ENCODE measurements at regions not wholly inside any gene's neighbourhood (a gene's known extent, or its start where the extent isn't known, plus 50 kb on each side); places are given as distances from the start of the nearest gene placed in this dataset.

DNA sequence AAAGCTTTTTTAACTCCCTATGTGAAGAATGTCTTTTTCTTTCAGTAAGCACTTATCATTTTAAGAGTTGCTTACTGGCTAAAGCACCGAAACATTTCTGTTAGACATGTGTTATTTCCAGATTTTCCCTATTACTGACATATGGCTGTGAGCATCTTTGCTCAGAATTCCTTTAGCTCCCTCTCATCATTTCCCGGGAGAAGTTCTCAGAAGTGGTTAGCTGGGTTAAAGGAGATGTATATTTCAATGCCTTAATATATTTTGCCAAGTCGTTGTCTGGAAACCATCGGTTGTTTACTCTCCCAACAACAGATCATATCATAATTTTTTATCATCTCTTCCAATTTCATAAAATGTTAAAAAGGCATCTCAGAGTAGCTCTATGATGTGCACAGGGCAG lies 396.5 kb downstream of the OCA2 start:
- no peak for DNase-seq

DNA sequence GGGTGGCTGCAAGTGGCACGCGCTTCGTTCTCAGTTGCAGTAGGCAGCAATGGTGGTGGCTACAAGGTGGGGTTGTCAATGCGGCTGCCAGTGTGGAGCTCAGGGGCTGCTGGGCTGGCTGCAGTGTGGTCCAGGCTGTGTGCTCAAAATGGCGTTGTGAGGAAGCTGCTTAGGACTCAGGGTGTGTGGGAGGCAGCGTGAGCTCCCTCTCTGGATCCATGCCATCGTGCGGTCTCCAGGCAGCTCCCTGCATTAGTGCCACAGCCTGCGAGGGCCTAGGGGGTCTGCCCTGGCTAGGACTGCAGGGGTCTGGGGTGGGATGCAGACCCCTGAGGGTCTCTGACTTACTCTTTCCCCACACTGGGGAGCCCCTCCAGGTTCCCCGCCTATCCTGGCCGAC lies 397.2 kb downstream of the OCA2 start:
- DNase-seq: no peak

DNA sequence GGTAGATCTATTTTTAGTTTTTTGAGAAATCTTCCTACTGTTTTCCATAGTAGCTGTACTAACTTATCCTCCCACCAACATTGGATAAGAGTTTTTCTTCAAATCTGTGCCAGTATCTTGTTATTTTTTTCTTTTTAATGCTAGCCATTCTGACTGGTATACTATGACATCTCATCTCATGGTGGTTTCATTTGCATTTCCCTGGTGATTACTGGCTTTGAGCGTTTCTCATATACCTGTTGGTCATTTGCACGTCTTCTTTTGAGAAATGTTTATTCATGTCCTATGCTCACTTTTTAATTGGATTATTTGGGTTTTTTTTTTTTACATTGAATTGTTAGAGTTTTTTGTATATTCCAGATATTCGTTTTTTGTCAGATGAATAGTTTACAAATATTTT lies 398.1 kb downstream of the OCA2 start:
- DNase-seq: no peak

DNA sequence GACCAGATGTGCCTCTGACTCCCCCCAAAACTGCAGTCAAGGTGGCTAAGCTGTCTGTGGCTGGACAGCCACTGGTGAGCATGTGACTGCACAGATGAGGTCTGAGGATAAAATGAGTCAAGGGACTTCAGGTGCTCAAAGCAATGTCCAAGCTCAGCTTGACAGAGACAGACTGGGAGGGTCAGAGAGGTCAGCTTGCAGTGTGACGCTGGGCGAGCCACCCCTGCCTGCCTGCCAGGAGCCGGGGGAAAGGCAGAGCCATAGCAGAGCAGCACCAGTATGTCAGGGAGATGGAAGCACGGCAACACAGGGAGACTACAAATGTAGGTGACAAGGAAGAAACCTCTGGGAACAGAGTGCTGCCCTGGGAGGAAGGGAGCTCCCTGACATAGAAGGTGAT lies 399.4 kb downstream of the OCA2 start:
- no peak for DNase-seq

DNA sequence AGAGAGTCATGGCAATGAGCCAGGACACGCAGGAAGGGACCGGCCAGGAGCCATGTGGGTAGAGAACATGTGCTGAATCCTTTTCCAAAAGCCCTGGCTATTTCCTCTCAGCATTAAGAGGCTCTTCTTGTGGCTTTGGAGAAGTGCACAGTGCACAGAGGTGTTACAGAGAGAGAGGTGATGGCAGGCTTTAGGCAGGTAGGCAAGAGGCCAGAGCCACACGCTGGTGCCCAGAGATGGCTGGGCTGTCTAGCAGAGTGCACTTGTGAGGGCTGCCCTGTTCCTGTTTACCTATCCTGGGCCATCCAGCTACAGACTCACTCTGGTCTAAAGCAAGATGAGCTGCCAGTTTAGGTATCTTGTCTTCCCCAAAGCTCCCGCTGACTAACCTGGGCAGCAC lies 402.6 kb downstream of the OCA2 start:
- DNase-seq: no peak

DNA sequence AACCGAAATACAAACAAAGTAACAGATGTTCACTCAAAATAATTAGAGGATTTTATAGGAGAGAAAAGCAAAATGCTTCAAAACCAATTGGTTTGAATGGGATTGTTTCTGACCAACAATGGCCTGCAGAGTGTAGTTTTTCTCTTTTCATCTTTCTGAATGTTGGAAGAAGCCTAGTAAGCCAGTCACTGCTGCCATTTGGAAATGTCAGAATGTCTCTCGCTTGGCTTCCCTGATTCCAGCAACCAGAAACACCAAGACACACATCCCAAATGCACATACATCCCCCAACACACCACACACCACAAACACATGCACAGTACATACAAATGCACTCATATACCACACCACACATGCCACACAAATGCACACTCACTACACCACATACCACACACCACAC lies 403.4 kb downstream of the OCA2 start:
- no peak for DNase-seq

DNA sequence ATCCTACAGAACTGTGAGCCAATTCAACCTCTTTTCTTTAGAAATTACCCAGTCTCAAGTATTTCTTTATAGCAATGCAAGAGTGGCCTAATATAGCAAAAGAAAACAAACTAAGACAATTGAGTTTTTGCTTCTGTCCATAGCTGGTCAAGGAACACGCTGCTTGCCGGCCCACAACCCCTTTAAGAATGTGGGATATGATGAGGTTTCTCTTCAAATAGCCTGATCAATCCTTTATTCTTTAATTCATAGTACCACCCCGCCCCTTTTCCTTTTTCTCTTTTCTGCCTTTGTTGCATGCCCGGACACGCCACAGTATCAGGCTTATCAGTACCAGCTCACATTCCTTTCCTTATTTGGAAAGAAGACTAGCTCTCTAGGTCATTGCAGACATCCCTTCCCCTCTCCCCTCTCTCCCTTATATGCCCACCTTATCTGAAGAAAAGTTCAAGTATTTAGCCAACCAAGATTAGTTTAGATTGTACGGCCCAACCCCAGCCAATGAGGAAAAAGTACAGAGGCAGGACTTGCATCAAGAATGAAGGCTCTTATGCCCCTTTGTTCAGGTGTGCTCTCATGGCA lies 404.5 kb downstream of the OCA2 start:
- DNase-seq: no peak

DNA sequence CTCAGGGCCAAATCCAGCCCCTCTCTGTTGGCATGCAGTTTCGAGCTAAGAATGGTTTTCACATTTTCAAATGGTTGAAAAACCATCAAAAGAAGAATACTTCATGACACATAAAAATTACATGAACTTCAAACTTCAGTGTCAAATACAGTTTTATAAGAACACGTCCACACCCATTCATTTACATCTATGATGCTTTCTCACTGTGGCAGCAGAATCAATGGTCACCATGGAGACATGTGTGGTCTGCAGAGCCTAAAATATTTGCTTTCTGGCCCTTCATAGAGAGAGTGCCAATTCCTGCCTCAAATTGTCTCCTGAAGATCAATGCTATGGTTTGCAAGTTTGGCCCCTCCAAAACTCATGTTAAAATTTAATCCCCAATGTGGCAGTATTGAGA lies 405.8 kb downstream of the OCA2 start:
- DNase-seq: no peak

DNA sequence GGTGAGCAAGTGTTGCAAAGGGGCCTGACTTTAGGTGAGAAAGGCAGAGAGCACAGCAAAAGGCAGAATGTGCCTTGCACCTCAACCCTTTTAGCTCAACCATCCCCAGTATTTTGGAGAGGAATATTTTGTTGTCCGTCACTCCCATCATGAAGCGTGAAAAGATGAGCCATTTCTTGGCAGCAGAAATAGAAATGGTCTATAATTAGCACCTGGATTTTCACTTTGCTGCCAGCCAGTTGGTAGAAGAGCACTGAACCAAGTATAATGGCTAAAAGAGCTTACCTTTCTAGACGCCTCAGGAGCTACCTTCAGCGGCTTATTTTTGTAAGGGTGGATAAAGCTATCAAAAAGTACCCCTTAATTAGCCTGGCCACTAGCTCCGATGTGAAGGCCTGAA lies 406.7 kb downstream of the OCA2 start:
- peak; percentile 50 to 58 for DNase-seq

DNA sequence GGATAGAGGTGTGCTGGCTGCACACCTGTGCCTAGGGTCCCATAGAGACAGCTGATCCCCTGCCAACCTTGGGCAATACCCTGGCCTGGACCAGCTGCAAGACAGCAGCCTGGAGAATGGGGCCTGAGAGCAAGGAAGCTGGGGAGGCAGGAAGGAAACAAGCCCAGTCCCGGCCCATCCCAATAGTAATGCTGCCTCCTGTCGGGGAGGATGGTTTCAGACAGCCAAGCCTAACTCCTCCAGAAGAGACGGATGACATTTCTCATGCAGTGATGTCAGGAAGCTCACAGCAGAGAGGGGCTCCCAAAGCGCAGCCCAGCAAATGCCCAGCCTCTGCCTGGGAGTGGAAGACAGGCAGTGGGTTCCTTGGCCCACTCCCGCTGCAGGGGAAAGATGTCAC lies 408.8 kb downstream of the OCA2 start:
- DNase-seq: no peak

DNA sequence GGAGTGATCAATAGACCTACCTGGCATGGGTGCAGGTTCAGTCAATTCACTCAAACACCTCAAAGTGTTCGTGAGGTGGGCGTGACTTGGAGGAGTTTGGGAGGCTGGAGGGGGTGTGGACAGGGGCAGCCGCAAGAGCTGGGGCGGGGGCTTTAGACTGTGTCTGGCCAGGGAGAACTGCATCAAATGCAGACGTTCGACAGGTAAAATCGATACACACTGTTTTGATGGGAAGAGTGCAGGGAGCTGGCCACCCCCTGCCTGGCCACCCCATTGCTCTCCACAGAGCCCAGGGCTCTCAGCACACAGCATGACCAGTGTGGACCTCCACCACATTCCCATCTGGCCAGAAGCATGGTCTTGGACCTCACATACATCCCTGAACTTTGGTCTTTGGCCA lies 412.1 kb downstream of the OCA2 start:
- DNase-seq: no peak

DNA sequence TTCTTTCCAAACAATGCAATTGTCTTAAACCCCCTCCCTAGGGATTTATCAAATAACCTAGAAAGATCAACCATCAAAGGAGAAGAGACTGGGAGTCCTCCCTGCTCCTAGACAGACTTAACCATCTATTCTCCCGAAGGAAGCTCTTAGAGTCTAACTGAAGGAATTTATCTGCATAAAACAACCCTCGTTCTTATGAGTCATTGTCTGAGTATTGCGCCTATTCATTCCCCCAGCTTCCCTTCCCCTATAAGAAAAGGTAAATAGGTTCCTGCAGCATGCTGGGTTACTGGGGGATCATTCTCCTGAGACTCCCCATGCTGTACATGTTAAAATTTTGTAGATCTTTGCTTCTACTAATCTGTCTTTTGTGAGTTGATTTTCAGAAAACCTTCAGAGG lies 412.7 kb downstream of the OCA2 start:
- DNase-seq: no peak

DNA sequence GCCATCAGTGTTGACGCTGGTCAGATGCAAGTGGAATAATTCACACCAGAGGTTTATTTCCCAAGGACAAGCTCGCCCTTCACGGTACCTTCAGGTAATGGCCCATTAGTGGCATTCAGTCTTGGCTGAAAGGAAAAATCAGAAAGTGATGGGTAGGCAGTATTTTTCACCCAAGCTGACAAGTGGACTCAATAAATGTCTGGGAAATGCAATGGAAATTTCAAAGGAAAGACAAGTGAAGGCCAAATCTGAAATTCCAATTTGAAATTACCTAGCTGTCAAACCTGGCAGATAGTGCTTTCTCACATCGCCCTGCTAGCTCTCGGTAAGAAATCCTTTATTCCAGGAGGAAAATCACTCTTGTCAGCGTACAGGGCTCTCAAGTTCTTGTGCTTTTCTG lies 413.5 kb downstream of the OCA2 start:
- DNase-seq: no peak

DNA sequence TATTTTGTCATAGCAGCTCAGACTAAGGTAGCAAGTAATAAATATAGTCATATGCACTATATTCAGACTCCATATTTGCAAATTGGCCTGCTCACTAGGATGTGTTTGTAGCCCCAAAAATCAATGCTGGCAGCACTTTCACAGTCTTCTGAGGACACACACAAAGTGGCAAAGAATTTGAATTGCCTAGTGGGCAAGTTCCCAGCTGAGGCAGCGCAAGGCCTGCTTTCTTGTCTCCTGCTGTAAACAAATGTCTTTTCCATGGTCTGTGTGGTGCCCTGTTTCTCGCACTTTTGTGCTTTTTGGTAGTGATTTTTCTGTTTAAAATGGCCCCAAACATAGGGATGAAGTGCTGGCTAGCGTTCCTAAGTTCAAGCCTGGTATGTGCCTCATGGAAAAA lies 416.0 kb downstream of the OCA2 start:
- no peak for DNase-seq

DNA sequence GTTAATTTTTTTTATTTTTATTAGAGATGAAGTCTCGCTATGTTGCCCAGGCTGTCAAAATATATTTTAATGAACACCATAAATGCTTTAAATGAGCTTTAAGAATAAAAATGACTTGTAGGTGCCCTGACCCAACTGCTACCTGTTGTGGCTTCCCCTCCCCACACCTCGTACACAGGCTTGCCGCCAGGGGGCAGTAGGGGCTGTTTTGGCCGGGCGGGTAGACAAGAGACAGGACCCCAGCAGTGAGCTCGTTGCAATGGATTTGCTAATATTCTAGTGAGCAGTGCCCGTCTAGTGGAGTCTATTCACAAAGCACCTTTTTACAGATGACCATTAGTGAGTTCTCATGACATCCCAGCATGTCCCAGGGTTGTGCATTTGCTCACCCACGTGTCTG lies 418.1 kb downstream of the OCA2 start:
- no peak for DNase-seq

DNA sequence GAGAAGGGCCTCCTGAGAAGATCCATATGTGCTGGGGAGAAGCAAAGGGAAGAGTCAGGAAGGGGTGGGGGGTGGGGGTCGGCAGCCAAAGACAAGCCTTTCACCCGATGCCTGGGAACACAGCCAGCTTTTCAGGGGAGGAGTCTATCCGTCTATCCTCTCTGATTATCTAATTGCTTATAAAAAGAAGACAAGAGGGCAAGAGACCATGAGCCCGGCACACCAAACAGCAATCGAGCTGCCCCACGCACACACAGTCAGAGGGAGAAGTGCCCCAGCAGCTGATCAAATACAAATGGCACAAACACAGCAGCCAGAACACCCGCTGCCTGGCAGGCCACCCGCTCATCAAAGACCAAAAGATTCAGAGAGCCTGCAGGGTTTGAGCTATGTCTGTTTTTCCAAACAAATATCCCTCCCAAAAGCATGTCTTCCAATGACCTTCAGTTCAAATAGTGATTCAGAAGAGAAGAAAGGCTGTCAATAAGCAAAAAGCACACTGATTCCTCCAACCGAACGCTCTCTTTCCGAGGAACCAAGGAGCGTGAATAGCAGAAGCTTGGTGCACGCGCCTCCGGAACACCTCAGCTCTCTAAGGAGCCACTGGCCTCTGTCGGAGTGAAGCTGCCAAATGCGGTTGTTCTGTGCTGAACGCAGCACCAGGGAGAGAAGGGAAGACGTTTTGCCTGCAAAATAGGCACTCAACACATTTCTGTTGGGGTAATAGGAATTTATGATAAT lies 419.2 kb downstream of the OCA2 start:
- no peak for DNase-seq

DNA sequence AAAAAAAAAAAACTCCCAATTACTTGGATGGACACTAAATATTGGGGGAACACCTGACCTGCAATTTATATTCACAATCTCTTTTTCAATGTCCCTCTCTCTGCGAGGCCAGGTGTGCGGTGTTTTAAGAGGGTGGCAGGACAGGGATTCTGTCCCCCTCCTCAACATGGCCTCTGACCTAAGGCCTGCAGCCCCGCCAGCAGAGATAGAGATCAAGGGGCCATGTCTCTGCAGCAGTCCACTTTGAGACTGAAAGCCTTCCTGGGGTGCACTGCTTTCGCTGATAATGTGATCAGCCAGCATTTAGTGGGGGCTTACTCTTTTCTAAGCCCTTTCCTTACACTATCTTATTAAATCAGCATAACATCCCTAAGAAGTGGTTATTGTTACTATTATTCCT lies 419.9 kb downstream of the OCA2 start:
- DNase-seq: no peak

DNA sequence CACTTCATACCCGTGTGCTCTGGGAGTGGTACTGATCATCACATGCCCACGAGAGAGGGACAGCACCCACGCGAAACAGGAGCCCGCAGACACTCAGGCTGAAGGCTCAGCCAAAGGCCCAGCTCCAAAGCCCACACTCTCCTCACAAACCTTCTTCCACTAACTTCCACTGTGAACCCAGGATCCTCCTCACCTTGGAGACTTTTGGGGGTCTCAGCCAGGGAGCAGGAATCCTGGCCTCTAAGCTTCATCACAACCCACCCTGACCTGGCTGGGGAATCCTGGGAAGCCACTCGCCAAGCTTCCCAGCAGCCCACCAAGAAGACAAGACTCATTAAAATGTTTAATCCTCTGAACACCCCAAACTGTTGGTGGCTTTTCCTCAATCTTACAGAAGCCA lies 421.2 kb downstream of the OCA2 start:
- no peak for DNase-seq

DNA sequence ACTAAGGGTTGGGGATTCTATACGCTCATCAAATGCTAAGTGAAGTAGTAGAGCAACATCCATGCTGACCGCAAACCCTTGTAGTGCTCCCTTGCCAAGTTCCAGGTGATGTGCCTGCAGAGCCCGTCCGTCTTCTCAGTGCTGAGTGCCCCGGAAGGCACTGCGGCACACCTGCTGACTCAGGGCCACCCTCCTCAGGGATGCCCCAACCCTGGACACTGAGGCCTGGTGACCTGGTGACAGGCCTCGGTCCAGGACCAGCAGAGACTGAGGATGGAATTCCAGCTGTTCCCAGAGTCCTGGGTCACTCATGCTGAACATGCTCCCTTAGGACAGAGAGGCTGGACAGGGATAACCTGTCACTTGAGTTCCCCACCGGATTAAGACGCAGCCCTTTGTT lies 422.5 kb downstream of the OCA2 start:
- no peak for DNase-seq

DNA sequence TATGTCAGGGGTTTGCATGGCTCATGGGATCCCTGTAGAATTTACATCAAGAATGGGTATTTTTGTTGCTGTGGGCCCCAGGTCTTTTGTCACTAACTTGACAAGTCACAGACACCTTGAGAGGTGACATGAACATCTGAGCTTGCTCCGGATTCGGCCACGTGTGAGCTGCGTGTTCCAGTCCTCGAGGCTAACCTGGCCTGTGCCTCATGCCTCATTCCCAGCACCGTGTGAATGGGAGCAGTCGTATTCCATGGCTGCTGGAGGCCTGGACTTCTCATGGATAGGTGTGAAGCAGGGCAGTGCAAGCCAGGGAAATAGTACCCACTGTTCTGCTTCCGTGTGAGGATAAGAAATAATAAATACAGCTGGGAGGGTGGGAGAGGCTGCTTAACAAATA lies 423.5 kb downstream of the OCA2 start:
- DNase-seq: no peak

DNA sequence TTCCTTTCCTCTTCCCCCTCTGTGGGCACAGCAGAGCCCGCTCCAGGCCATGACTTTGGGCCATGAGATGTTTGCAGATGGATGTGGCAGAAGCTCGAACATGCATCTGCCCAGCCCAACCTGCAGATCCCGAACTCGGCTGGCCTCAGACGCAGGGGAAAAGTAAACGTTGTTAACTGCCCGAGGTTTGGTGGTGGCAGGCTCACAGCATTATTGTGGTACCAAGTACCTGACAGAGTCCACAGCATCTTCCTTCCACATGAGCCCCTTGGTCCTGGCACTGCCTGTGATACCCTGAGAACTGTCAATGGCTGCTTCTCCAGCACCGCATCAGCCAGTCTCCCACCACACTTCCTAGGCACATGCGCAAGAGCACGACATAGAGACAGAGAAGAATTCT lies 424.3 kb downstream of the OCA2 start:
- no peak for DNase-seq

DNA sequence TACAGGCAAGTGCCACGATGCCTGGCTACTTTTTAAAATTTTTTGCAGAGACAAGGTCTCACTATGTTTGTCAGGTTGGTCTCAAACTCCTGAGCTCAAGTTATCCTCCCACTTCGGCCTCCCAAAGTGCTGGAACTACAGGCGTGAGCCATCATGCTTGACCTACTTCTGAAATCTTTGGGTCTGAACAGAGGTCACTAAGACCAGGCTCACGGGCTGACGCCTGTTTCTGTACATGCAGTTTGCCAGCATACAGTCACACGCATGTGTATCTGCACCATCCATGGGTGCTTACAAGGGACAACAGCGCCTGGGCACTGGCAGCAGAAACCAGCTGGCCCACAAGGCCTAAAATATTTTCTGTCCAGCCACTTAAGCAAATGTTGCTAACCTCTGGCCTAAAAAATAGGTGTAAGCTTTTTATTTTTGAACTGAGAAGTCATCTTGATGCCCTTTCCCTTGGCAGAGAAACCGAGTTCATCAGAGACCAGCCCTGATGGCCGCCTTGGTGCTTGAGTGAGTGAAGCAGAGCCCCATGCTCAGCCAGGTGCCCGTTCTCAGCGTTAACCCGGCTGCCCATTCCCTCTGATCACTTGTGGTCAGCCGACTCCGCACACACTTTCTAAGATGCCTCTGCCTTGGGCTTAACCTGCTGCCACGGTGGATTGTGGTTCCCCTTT lies 425.2 kb downstream of the OCA2 start:
- DNase-seq: no peak

DNA sequence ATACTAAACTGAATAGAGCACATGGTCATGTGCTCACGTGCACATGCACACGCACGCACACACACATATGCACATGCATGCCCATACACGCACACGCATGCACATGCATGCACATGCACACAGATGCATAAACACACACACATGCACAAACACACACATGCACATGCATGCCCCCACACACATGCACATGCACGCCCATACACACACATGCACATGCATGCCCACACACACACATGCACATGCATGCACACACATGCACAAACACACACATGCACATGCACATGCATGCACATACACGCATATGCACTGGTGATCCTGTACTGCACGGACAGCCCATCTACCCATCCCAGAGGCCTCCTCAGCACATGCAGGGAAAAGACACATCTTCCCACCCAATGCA lies 426.6 kb downstream of the OCA2 start:
- no peak for DNase-seq

DNA sequence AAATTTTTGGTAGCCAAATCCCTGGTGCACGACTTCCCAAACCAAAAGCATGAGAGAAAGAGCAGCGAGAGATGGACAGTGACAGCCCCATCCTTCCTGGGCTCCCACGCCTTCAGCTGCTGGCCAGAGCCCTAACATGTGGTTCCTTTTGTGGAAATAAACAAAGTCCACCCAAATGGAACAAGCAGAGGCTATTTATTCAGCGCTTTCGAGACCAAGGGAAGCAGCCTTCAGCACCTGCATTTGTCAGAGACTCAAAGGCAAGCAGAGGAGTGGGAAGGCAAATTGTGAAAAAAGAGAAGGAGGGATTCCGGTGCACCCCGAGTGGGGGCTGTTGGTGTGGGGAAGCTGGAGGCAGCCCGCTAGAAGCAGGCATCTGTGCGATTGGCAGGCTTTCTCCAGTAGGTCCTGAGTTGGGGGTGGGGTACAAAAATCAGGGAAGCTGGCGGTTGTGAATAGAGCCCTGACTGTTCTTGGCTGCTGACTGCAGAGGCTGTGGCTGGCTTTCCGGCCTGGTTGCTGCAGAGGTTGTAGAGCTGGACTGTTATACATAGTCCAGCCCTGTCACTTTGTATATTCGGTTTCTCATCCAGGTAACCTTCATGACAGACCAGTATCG lies 427.2 kb downstream of the OCA2 start:
- DNase-seq: no peak

All from cerebellar nuclear complex (tissue), 1 donor.